ENCODE measurements at regions not wholly inside any gene's neighbourhood (a gene's known extent, or its start where the extent isn't known, plus 50 kb on each side); places are given as distances from the start of the nearest gene placed in this dataset.

DNA sequence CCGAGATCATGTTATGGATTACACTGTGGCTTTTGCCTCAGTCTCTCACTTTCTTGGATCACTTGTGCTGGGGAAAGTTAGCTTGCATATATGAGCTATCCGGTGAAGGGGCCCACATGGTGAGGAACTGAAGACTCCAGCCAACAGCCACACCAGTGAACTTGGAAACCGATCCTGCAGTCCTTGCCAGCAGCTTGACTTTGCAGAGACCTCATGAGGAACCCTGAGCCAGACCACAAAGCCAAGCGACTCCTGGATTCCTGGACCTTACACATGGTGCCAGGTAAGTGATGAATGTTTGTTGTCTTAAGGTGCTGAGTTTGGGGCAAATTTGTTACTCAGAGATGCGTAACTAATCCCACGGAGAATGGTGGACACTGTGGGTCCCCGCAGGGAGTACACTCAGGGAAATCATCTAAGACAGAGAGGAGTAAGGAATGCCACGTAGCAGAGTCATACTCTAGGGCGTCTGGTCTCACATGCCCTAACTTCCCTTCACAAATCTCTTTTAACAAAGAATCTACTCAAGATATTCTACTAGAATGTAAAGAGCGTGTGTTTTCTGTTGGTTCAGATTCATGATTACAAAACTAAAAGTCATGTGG, 76.5 kb upstream of the PJA2 start:
- no peak for TF ChIP-seq POLR2A (IDR thresholded peaks at IDR 0.05; ENCODE audit: low read length)
- TF ChIP-seq GATA1 (IDR thresholded peaks at IDR 0.05; ENCODE audit: low read depth, low read length), result no peak
- no peak for DNase-seq

DNA sequence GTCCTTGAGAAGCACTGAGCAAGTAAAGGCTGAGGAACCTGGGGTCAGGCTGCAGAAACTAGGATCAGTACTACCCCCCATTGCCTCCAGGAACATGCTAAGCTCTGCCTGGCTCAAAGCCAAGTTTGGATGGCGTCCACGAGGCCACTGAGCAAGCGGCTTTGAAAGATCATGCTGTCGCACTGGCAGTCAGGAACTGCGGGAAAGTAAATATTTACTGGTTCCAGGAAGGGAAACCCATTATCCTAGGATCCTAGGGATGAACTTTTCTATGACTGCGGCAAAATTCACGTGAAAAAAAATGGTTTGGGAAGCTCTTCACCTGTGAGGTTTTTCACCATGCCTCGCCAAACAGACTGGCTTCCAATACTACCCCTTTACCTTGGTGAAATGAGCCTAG, 75.3 kb upstream of the PJA2 start:
- TF ChIP-seq POLR2A (IDR thresholded peaks at IDR 0.05; ENCODE audit: low read length) (no peak), GATA1 (IDR thresholded peaks at IDR 0.05; ENCODE audit: low read depth, low read length) (no peak)
- peak; percentile 17 to 33 for DNase-seq

DNA sequence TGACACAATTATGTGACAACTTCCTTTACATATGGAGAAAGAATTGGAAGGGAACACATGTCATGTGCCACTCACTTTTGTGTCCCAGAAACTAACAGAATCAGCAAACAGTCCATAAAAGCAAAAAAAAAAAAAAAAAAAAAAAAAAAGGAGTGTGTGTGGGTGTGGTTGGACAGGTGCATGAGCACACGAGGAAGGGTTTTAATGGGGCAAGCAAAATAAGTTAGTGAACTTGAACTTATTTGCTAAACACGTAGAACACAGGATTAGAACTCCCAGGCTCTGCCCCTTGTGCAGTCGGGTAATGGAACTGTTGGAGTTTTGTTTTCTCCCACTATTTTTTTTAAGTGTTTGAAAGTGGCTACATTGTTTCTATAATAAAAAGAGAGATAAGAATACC, 74.8 kb upstream of the PJA2 start:
- DNase-seq, result no peak
- TF ChIP-seq POLR2A (IDR thresholded peaks at IDR 0.05; ENCODE audit: low read length) (no peak), GATA1 (IDR thresholded peaks at IDR 0.05; ENCODE audit: low read depth, low read length) (no peak)

DNA sequence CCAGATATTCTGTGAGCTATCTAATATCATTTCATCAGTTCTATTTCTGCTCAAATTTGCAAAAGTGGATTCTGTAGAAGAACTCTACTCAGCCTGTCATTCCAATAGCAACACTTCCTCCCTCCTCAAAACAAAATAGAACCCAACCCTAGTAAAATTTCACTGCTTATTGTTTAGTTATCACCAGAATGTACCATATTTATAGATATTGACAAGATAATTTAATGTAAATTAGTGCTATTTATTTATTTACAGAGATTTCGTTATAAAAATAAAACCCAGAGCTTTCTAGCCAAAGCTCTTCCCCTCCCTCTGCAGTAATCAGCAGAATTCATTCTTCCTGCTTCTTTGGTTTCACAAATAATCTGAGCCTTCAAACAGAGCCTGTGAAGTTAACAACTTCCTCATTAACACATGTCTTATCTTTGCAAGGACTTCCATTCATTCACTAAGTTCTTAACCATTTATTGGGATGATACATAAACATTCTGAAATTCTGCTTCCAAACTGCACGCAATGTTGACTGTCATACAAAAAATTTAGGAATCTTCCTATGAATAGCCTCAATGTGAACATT, 73.7 kb upstream of the PJA2 start:
- DNase-seq, result no peak
- TF ChIP-seq GATA1 (IDR thresholded peaks at IDR 0.05; ENCODE audit: low read depth, low read length) (no peak), POLR2A (IDR thresholded peaks at IDR 0.05; ENCODE audit: low read length) (no peak)

DNA sequence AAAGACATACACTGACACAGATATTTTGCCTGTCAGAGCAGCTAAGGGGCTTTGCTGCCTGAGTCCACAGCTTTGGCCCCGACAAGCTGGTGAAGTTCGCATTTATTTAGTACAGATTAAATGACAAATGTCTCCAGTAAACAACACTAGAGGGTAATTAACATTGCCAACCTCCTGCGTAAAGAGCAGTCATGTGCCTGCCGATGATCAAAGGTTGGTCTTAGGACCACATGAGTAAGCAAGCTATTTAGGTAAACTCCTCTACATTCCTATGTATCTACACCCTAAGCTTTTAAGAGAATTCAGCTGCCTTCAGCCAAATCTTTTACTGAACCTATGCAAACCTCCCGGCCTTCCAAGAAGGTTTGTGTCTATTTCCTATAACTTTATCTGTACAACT, 73.0 kb upstream of the PJA2 start:
- DNase-seq, result no peak
- no peak for TF ChIP-seq GATA1 (IDR thresholded peaks at IDR 0.05; ENCODE audit: low read depth, low read length)
- no peak for TF ChIP-seq POLR2A (IDR thresholded peaks at IDR 0.05; ENCODE audit: low read length)

DNA sequence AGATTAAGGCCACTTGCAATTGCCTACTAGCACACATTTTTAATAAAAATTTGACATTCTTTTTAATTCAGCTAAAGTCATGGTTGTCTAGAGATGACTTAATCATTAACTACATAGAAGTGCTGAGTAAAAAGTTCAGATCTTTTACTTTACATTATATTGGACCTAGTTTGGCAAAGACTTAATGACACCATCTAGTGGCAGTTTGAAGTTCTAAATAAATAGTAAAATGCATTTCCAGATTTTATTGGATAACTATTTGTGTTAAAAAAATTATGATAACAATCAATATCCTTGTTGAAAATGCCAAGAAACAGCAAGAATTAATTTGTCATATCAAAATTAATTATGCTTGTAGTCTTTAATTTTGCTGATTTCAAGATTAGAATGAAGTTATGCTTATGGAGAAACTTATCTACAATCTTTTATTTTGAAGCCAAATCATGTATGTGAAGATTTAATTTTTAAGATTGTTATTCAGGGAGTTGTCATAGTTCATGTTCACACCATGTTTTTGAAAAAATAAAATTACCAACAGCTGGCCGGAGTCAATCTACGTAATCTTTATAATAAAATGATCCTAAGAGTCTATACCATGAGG, 69.6 kb upstream of the PJA2 start:
- peak; percentile 5 to 32 for DNase-seq

DNA sequence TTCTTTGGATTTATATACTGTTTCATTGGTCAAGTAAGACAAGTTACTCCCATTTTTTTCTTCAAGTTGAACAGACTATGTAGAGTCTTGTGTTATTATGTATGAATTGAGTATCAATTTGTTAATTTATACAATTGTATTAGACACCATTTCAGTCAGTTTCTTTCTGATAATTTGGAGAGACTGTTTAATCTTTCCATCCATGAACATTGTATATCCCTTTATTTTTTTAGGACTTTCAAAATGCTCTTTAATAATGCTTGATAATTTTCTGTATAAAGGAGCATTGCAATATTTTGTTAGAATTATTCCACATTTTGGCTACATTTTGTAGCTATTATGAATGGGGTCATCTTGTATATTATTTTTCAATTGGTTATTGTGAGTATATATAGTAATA, 69.1 kb upstream of the PJA2 start:
- no peak for DNase-seq
- no peak for TF ChIP-seq GATA1 (IDR thresholded peaks at IDR 0.05; ENCODE audit: low read depth, low read length)
- no peak for TF ChIP-seq POLR2A (IDR thresholded peaks at IDR 0.05; ENCODE audit: low read length)

More for the DNA sequence above, 69.6 kb upstream of the PJA2 start:
- TF ChIP-seq POLR2A (IDR thresholded peaks at IDR 0.05; ENCODE audit: low read length) (no peak), GATA1 (IDR thresholded peaks at IDR 0.05; ENCODE audit: low read depth, low read length) (no peak)

DNA sequence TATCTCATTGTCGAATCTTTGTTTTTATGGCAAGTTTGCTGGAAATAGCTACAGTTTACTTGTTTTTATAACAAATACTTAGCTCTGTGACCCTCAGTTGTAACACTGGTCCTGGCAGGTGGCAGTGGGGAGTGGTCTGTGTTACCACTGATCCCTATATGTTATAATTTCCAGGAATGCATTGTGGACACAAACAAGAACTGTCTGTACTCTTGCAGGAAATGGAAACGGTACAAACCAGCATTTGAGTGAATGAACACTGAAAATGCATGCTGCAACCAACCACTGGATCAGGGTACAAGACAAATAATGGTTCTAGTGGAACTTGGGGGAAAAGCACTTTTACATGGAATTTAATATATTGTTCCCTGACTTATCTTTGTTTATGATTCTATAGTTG, 66.5 kb upstream of the PJA2 start:
- TF ChIP-seq POLR2A (IDR thresholded peaks at IDR 0.05; ENCODE audit: low read length) (no peak), GATA1 (IDR thresholded peaks at IDR 0.05; ENCODE audit: low read depth, low read length) (no peak)
- DNase-seq, result no peak

DNA sequence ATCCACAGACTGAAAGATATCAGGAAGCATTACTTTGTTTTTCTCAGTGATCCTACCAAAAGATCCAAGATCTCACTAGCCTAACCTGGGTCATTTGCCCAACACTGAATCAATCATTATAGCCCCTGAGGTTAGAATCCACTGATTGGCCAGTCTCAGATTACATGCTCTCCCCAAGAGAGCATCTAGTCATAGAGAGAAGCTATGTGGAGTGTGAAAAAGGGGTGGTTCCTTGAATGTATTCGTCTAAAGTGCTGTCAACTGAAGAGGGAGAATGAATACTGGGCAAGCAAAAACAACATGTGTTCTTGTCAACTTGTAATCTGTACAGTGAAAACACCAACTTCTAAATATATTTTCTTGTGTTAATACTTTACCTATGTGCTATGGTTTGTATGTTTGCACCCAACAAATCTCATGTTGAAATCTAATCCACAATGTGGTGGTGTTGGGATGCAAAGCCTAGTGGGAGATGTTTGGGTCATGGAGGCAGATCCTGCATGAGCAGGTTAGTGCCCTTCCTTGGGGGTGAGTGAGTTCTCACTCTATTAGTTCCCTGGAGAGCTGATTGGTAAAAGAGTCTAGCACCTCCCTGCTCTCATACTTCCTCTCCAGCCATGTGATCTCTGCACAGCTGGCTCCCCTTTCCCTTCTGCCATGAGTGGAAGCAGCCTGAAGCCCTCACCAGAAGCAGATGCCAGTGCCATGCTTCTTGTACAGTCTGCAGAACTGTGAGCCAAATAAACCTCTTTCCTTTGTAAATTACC, 60.3 kb upstream of the PJA2 start:
- TF ChIP-seq GATA1 (IDR thresholded peaks at IDR 0.05; ENCODE audit: low read depth, low read length), result no peak
- TF ChIP-seq POLR2A (IDR thresholded peaks at IDR 0.05; ENCODE audit: low read length), result no peak
- no peak for DNase-seq

DNA sequence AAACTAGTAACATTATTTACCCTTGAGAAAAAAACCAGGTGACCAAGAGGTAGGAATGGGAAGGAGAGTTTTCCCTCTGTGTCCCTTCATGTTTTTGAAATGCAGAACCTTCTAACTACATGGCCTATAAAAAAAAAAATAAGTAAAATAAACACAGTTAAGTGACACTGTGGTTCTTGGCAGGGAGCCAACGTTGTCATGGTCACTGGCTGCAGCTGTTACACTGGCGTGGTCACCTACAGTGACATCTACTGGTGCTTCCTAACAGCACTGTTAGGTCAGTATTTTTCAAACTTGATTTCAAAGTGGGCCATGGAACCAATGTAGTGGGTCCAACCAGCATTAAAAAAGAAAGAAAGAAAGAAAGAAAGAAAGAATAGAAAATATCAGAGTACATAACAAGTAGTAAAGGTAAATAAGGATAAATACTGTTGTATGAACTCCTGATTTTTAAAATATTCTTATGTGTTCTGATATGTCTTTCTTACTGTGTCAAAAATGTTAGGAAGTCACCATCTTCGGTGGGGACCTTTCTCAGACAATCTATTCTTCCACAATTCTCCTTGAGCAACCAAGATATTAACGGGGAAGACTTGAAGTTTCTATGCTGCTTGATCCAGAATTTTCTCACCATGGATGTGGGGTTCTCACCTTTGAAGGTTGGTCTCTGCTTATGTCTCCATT, 59.1 kb upstream of the PJA2 start:
- DNase-seq, result peak; percentile 91 to 94
- TF ChIP-seq GATA1 (IDR thresholded peaks at IDR 0.05; ENCODE audit: low read depth, low read length) (no peak), POLR2A (IDR thresholded peaks at IDR 0.05; ENCODE audit: low read length) (no peak)

DNA sequence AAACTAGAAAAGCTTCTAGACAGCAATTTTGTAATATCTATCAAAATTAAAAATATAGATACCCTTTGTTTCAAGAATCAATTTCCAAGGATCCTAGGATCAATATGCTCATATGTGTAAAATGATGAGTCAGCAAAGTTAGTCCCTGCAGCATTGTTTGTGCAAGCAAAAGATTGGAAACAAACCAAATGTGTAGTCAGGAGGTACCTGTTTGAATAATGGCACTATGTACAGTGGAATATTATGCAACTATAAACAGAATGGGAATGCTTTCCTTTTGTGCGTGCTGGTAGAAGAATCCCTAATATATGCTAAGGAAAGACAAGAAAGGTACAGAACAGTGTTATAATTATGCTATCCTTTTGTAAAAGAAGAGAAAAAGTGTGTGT, 58.5 kb upstream of the PJA2 start:
- no peak for DNase-seq
- no peak for TF ChIP-seq POLR2A (IDR thresholded peaks at IDR 0.05; ENCODE audit: low read length)
- no peak for TF ChIP-seq GATA1 (IDR thresholded peaks at IDR 0.05; ENCODE audit: low read depth, low read length)

DNA sequence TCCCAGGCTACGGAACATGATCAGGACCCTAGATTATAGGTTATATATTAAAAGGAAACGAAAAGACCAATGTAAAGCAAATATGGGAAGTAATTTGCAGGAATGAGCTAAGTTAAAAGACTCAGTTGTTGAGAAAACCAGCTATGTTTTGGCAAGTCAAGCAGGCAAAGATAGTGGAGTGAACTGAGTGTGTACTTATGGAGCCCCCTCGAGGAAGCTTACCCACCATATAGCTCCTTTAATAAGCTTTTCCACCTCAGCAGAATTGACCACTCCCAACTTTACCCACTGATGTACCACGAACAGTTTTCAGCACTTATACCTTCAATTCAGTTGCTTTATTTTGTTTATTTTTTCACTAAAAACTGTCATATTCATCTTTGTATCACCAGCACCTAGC, 57.3 kb upstream of the PJA2 start:
- TF ChIP-seq GATA1 (IDR thresholded peaks at IDR 0.05; ENCODE audit: low read depth, low read length), result no peak
- no peak for TF ChIP-seq POLR2A (IDR thresholded peaks at IDR 0.05; ENCODE audit: low read length)
- DNase-seq, result no peak

Data from erythroblast (primary cell).